Stimulated activated memory B cell treated with anti-CD40 and anti-IgM and Interleukin-4, amounts not matched to agents 10 μg/mL and 1 μg/mL and 100 μg/mL, for 72 hours (primary cell): ENCODE measurements at regions not wholly inside any gene's neighbourhood (a gene's known extent, or its start where the extent isn't known, plus 50 kb on each side); places are given as distances from the start of the nearest gene placed in this dataset.

Experiments
- ATAC-seq: fragments of 150-1000 bp; cut with Tn5 transposase; 2 replicates; pipeline ENCODE4 v1.10.0; 2021
- H3K27ac Mint-ChIP-seq: one replicate; pipeline ENCODE4 v1.8.0; 2022; ENCODE audit warnings: mild to moderate bottlenecking, mixed read lengths
- H3K27me3 Mint-ChIP-seq: one replicate; pipeline ENCODE4 v1.8.0; 2022; ENCODE audit warnings: mixed read lengths
- H3K36me3 Mint-ChIP-seq: one replicate; pipeline ENCODE4 v1.8.0; 2022; ENCODE audit warnings: mixed read lengths
- H3K4me1 Mint-ChIP-seq: one replicate; pipeline ENCODE4 v1.8.0; 2022; ENCODE audit warnings: mixed read lengths
- H3K4me3 Mint-ChIP-seq: one replicate; pipeline ENCODE4 v1.8.0; 2022; ENCODE audit warnings: mild to moderate bottlenecking, moderate library complexity, mixed read lengths
- H3K9me3 Mint-ChIP-seq: one replicate; pipeline ENCODE4 v1.8.0; 2022; ENCODE audit warnings: mixed read lengths

GRCh38 chr17:72262766-72263165, 141.9 kb downstream of the SOX9 start:
- Mint-ChIP-seq H3K4me1 (no peaks in the 10 kb centered on the region), H3K9me3 (peaks cover 3% of the 10 kb centered on the region), H3K27ac (no peak overlapping the region), H3K4me3 (no peak overlapping the region), H3K36me3 (no peaks in the 10 kb centered on the region), H3K27me3 (no peaks in the 10 kb centered on the region)
- no peak for ATAC-seq

DNA sequence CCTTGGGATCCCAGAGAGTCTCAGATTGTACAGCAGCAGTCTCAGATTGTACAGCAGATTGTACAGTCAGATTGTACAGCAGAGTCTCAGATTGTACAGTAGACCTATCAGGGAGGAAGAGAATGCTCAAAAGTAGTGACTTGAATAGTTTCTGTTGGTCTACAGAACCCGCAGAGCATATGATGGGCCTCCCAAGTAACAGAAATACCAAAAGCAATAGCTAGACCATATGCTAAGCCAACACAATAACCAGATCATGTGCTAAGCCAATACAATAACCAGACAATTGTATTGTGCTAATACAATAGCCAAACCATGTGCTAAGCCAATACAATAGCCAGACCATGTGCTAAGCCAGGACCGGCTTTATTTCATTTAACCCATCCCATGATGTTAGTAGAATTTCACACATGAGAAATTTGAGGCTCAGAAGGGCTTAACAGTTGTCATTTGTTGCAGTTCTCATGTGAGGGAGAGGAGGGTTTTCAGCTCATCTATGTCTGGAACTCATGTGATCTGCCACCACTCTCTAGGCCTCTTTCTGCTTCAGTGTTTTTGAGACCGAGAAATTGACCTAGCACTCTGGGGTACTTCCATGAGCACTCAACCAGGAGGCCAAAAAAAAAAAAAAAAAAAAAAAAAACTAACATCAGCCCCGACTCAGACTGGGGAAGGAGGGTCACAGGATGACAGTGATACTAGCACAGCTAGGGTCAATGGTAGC, 144.0 kb downstream of the SOX9 start:
- Mint-ChIP-seq H3K27me3 (no peaks in the 10 kb centered on the region), H3K27ac (no peak overlapping the region), H3K4me1 (no peaks in the 10 kb centered on the region), H3K9me3 (peaks cover 3% of the 10 kb centered on the region), H3K36me3 (no peaks in the 10 kb centered on the region), H3K4me3 (no peak overlapping the region)
- ATAC-seq = no peak

DNA sequence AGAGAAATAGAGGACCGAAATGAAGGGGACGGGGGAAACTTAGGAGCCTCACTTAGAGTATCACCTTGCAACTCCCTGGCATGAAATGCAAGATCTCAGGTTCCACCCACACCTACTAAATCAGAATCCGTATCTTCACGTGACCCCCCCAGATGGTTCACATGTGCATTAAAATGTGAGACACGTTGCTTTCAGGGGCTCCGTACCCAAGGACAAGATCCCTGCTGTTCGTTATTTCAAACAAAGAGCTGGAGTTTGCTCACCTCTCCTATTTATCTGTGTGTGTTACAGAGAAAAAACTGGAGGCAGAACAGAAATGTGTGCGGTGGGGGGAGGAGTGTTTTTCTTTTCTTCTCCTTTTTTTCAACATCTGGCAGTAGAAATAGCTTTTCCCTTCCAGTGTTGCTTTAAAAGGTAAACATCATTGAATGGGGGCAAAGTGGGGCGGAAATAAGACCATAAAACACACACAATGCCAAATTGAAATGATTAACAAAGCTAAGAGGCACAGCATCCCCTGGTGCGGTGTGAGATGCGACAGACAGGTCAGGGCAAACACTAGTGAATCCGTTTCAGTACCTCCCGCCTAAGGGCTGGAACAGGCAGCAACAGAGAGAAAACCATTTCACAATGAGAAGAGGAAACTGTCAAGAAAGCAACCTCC, 145.4 kb downstream of the SOX9 start:
- no peak overlapping the region for H3K27ac Mint-ChIP-seq
- no peaks in the 10 kb centered on the region for H3K36me3 Mint-ChIP-seq
- no peak overlapping the region for H3K4me3 Mint-ChIP-seq
- H3K27me3 Mint-ChIP-seq = no peaks in the 10 kb centered on the region
- H3K9me3 Mint-ChIP-seq = peaks cover 3% of the 10 kb centered on the region
- no peaks in the 10 kb centered on the region for H3K4me1 Mint-ChIP-seq
- ATAC-seq = no peak

- no peak overlapping the region for H3K4me3 Mint-ChIP-seq
- no peaks in the 10 kb centered on the region for H3K9me3 Mint-ChIP-seq
- ATAC-seq = no peak
- no peaks in the 10 kb centered on the region for H3K27me3 Mint-ChIP-seq
- no peaks in the 10 kb centered on the region for H3K4me1 Mint-ChIP-seq
- no peaks in the 10 kb centered on the region for H3K36me3 Mint-ChIP-seq
- no peak overlapping the region for H3K27ac Mint-ChIP-seq
Measured at GRCh38 chr17:72267601-72268000, 146.8 kb downstream of the SOX9 start.

DNA sequence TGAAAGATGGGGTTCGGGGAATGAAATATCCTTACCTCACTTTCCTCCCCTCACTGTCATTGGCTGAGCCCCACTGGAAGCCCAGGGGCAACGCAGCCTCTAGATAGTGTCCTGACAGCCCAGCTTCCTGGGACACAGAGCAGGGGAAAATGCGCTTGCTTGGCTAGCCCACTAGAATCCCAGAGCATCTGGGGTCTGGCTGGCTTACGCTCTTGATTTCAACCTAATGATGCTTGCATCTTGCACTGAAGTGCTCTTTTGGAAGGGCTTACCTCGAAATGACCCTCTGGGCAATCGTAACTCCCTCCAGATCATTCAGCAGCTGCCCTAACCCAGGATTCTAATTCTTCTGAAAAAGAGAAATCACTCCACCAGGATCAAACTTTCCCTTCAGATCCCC, 147.6 kb downstream of the SOX9 start:
- H3K9me3 Mint-ChIP-seq = no peaks in the 10 kb centered on the region
- no peak overlapping the region for H3K27ac Mint-ChIP-seq
- no peaks in the 10 kb centered on the region for H3K4me1 Mint-ChIP-seq
- no peak overlapping the region for H3K4me3 Mint-ChIP-seq
- no peaks in the 10 kb centered on the region for H3K36me3 Mint-ChIP-seq
- no peaks in the 10 kb centered on the region for H3K27me3 Mint-ChIP-seq
- ATAC-seq = no peak

DNA sequence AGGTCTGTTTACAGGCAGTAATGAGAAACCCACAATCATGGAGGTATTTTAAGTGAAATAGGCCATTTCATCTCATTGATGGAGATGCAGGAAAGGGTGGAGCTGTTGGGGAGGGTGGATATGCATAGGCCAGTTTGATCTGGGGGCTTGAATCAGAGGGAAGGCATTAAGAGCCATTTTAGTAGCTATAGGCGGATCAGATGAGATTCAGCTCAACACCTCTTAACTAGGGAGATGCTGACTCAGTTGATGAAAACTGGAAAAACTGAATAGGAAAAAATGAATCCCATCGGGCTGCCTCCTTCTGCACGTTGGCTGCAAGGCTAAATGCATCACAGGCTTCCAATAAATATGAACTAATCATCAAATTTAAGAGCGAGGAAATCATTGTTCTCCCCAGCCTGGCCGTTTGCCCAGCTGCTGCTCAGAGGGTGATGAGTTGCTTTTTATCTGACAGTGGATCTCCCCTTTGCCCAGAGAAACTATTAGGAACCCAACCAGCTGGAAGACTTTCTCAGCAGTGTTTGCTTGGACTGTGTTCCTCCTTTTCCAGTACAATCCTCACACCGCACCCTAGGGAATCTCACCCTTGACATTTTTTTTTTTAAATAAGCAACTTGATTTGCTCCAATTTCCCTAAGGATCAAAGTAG, 149.6 kb downstream of the SOX9 start:
- no peaks in the 10 kb centered on the region for H3K9me3 Mint-ChIP-seq
- no peaks in the 10 kb centered on the region for H3K4me1 Mint-ChIP-seq
- ATAC-seq = no peak
- H3K4me3 Mint-ChIP-seq = no peak overlapping the region
- no peaks in the 10 kb centered on the region for H3K27me3 Mint-ChIP-seq
- H3K36me3 Mint-ChIP-seq = no peaks in the 10 kb centered on the region
- no peak overlapping the region for H3K27ac Mint-ChIP-seq

DNA sequence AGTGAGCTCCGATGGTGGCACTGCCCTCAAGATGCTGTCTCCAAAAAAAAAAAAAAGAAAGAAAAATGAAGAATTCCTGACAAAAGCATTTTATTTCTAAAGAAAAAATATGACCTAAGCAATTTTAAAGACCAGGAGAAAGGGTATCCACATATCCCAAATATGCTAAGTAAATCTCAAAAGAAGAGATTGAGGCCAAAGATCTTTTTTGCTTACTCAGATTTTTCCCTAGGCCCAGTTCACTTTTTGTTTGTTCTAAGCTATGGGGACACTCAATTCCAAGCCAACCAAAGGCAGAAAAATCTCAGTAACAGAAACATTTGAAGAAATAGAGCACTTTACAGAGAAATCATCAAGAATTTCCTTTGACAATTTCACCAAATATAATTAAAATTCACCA, 150.8 kb downstream of the SOX9 start:
- Mint-ChIP-seq H3K4me3 (no peak overlapping the region), H3K36me3 (no peaks in the 10 kb centered on the region), H3K9me3 (peaks cover 10% of the 10 kb centered on the region), H3K27ac (no peak overlapping the region), H3K4me1 (no peaks in the 10 kb centered on the region), H3K27me3 (no peaks in the 10 kb centered on the region)
- no peak for ATAC-seq

- no peaks in the 10 kb centered on the region for H3K27me3 Mint-ChIP-seq
- H3K9me3 Mint-ChIP-seq = peaks cover 10% of the 10 kb centered on the region
- H3K4me3 Mint-ChIP-seq = no peak overlapping the region
- H3K4me1 Mint-ChIP-seq = no peaks in the 10 kb centered on the region
- no peak overlapping the region for H3K27ac Mint-ChIP-seq
- no peaks in the 10 kb centered on the region for H3K36me3 Mint-ChIP-seq
- no peak for ATAC-seq
Measured at GRCh38 chr17:72273289-72274056, 152.7 kb downstream of the SOX9 start.

- Mint-ChIP-seq H3K4me3 (no peak overlapping the region), H3K27me3 (no peaks in the 10 kb centered on the region), H3K27ac (no peak overlapping the region), H3K36me3 (no peaks in the 10 kb centered on the region), H3K4me1 (no peaks in the 10 kb centered on the region), H3K9me3 (peaks cover 10% of the 10 kb centered on the region)
- ATAC-seq = no peak
Measured at GRCh38 chr17:72274614-72275013, 153.8 kb downstream of the SOX9 start.

DNA sequence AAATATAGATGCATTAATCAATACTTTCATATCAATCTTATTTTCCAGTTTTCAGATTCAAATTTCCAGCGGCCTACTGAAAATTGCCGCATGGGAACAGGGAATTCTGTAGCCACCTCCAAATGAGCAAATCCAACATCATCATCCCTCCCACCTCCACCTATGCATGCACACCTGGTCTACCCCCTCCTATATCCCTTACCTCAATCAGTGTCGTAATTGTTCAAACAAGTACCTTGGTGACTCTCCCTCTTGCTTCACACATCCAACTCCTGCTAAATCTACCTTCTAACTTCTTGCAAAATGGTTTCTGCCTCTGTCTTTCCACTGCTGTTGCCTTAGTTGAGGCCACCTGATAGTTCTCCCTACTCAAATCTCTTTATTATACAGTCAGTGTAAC, 160.1 kb downstream of the SOX9 start:
- H3K9me3 Mint-ChIP-seq = peaks cover 5% of the 10 kb centered on the region
- H3K4me1 Mint-ChIP-seq = no peaks in the 10 kb centered on the region
- H3K27ac Mint-ChIP-seq = no peak overlapping the region
- H3K4me3 Mint-ChIP-seq = no peak overlapping the region
- no peak for ATAC-seq
- H3K36me3 Mint-ChIP-seq = no peaks in the 10 kb centered on the region
- no peaks in the 10 kb centered on the region for H3K27me3 Mint-ChIP-seq

GRCh38 chr17:72282439-72283029, 161.7 kb downstream of the SOX9 start:
- Mint-ChIP-seq H3K9me3 (no peaks in the 10 kb centered on the region), H3K36me3 (no peaks in the 10 kb centered on the region), H3K27ac (no peak overlapping the region), H3K4me3 (no peak overlapping the region), H3K4me1 (no peaks in the 10 kb centered on the region), H3K27me3 (no peaks in the 10 kb centered on the region)
- ATAC-seq = no peak

DNA sequence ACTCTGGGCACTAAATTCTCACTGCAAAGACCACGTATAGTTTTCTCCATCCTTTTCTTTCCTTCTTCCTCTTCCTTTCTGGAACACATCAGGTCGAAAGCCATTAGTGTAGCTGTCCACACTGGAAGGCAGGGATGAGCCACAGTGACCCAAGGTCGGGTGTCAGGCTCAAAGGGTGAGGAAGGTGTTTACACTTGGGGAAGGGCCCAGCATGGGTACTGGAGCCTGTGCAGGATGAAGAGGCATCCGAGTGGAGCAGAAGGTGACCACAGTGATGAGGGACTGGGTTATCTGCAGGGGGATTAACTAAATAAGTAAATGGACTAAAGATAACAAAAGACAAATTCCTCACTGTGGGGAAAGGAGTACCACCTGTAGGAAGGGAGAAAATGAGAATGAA, 164.0 kb downstream of the SOX9 start:
- no peak overlapping the region for H3K4me3 Mint-ChIP-seq
- no peaks in the 10 kb centered on the region for H3K4me1 Mint-ChIP-seq
- no peak for ATAC-seq
- H3K27ac Mint-ChIP-seq = no peak overlapping the region
- no peaks in the 10 kb centered on the region for H3K9me3 Mint-ChIP-seq
- H3K36me3 Mint-ChIP-seq = no peaks in the 10 kb centered on the region
- no peaks in the 10 kb centered on the region for H3K27me3 Mint-ChIP-seq

DNA sequence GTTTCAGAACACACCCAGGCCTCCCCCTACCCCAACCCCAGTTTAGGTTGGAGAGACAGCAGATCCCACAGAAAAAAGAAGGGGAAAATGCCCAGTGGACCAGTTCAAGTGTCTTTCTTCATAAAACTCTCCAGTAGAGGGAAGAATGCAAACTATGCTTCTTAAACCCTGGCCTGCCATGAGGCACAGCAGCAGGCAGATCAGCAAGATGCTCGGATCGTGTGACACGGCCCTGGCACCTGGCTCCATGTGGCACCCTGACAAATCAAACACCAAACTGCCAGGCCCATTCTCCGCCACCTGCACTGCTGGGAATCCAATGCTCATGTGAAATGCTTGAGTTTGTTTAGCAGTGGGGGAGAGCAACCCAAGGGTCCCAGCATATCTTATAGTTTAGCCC, 166.8 kb downstream of the SOX9 start:
- Mint-ChIP-seq H3K27me3 (no peaks in the 10 kb centered on the region), H3K36me3 (no peaks in the 10 kb centered on the region), H3K27ac (no peak overlapping the region), H3K9me3 (no peaks in the 10 kb centered on the region), H3K4me3 (no peak overlapping the region), H3K4me1 (no peaks in the 10 kb centered on the region)
- no peak for ATAC-seq

DNA sequence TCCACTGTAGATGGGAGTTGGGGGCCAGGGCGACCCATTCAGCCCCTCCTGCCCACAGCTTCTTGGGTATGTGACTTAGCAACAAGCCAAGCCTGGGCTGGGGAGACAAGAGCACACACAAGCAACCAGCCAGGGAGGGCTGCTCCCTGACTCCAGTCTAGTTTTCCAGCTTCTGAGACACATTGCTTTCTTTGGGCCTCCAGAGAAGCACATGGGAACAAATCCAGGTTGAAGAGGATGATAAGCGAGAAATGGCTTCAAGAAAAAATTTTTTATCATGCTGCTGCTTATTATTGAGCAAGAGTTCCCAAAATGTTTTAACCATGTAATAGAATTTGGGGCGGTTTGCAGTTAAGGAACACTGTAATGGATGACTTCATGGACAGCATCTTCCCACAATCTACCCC, 173.7 kb downstream of the SOX9 start:
- no peak for ATAC-seq
- Mint-ChIP-seq H3K9me3 (no peaks in the 10 kb centered on the region), H3K4me1 (no peaks in the 10 kb centered on the region), H3K36me3 (no peaks in the 10 kb centered on the region), H3K27ac (no peak overlapping the region), H3K4me3 (no peak overlapping the region), H3K27me3 (no peaks in the 10 kb centered on the region)

DNA sequence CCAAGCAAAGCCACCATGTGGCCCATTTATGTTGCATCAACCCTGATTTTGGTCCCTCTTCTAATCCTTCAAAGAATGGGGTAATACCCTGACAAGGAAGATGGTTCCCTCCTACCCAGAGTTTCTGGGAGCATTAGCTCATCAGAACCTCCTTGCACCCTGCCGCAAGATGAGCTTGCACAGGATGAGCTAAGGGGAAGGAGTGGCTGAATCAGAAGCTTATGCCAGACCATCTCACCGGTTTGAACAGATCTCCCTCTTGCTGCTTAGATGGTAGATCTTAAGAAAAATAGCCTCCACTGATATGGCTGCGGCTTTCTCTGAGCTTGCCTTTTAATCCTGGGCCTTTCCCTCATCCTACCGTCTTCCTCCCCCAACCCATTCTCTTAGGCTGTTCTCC, 175.1 kb downstream of the SOX9 start:
- no peak overlapping the region for H3K4me3 Mint-ChIP-seq

More for the DNA sequence above, 175.1 kb downstream of the SOX9 start:
- Mint-ChIP-seq H3K27ac (no peak overlapping the region), H3K36me3 (no peaks in the 10 kb centered on the region), H3K4me1 (no peaks in the 10 kb centered on the region), H3K9me3 (no peaks in the 10 kb centered on the region), H3K27me3 (no peaks in the 10 kb centered on the region)
- ATAC-seq = no peak
